SK-N-SH treated with all-trans-retinoic acid at 6 μM for 48 hours (cell line): ENCODE measurements at regions not wholly inside any gene's neighbourhood (a gene's known extent, or its start where the extent isn't known, plus 50 kb on each side); places are given as distances from the start of the nearest gene placed in this dataset.

Experiments
- ARNTL ChIP-seq: fragments of 450-650 bp; formaldehyde crosslinking; IDR thresholded peaks from 2 replicates; pipeline ENCODE4 v1.5.0; 2020; ENCODE audit warnings: low read depth, mild to moderate bottlenecking, moderate library complexity, borderline replicate concordance
- CSDC2 ChIP-seq: fragments of 250-450 bp; sonication (Bioruptor Pico); IDR thresholded peaks from 2 replicates; pipeline ENCODE4 v1.5.0; 2020; ENCODE audit warnings: mild to moderate bottlenecking, moderate library complexity
- OSR1 ChIP-seq: fragments of 250-450 bp; sonication (Bioruptor Pico); IDR thresholded peaks from 2 replicates; pipeline ENCODE4 v1.8.0; 2022; ENCODE audit warnings: moderate library complexity, mild to moderate bottlenecking, inconsistent platforms
- RARB ChIP-seq: fragments of 250-450 bp; sonication (Bioruptor Pico); IDR thresholded peaks from 2 replicates; pipeline ENCODE4 v1.8.0; 2021; ENCODE audit warnings: mild to moderate bottlenecking, moderate library complexity
- ZC3H10 ChIP-seq: fragments of 250-450 bp; sonication (Bioruptor Pico); IDR thresholded peaks from 2 replicates; pipeline ENCODE4 v1.5.1; 2021; ENCODE audit warnings: mild to moderate bottlenecking, moderate library complexity
- ZFP30 ChIP-seq: fragments of 450-650 bp; formaldehyde crosslinking; IDR thresholded peaks from 2 replicates; pipeline ENCODE4 v1.5.0; 2022; ENCODE audit warnings: mild to moderate bottlenecking, moderate library complexity
- ZNF70 ChIP-seq: fragments of 450-650 bp; formaldehyde crosslinking; IDR thresholded peaks from 2 replicates; pipeline ENCODE4 v1.5.0; 2020; ENCODE audit warnings: mild to moderate bottlenecking, moderate library complexity
- TF ChIP-seq, protein P1 (sequence below): fragments of 250-450 bp; sonication (Bioruptor Pico); IDR thresholded peaks from 2 replicates; pipeline ENCODE4 v1.8.0; 2020; ENCODE audit warnings: mild to moderate bottlenecking, moderate library complexity, borderline replicate concordance

DNA sequence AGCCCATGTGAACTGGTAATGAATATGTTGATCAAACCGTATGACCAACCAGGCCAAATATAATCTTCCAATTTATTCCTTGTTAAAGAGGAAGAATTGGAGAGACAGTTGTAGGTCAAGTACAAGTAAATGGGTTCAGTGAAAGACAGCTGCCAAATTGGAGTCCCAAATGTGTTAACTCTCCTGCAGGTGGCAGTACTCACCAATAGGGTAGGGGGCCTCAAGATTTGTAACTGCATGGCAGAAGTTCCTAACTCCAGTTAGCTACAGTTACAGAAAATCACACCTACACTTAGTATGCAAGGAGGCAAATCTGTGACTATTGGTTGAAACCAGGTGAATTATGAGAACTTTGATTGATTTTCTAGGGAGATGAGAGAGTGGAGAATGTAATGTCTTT lies 278.0 kb downstream of the ZBBX start:
- TF ChIP-seq ZFP30 (CRISPR knock-in tag) (no peak), ZNF70 (no peak), RARB (CRISPR knock-in tag) (no peak), OSR1 (CRISPR knock-in tag) (no peak), ARNTL (CRISPR knock-in tag) (no peak), ZC3H10 (no peak), CSDC2 (CRISPR knock-in tag) (no peak)
- TF ChIP-seq, protein P1, sequence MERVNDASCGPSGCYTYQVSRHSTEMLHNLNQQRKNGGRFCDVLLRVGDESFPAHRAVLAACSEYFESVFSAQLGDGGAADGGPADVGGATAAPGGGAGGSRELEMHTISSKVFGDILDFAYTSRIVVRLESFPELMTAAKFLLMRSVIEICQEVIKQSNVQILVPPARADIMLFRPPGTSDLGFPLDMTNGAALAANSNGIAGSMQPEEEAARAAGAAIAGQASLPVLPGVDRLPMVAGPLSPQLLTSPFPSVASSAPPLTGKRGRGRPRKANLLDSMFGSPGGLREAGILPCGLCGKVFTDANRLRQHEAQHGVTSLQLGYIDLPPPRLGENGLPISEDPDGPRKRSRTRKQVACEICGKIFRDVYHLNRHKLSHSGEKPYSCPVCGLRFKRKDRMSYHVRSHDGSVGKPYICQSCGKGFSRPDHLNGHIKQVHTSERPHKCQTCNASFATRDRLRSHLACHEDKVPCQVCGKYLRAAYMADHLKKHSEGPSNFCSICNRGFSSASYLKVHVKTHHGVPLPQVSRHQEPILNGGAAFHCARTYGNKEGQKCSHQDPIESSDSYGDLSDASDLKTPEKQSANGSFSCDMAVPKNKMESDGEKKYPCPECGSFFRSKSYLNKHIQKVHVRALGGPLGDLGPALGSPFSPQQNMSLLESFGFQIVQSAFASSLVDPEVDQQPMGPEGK (CRISPR knock-in tag) = no peak
